Type B pancreatic cell (in vitro differentiated cells): ENCODE measurements at regions not wholly inside any gene's neighbourhood (a gene's known extent, or its start where the extent isn't known, plus 50 kb on each side); places are given as distances from the start of the nearest gene placed in this dataset.

ENCODE experiments used
- DNase-seq: peaks from one replicate; pipeline ENCODE4 v3.0.0; 2021; ENCODE audit warnings: mixed read lengths; ENCODE audit not compliant: unreplicated experiment; ENCODE audit errors: extremely low spot score
- H3K27ac Mint-ChIP-seq: 2 replicates; pipeline ENCODE4 v1.8.0; 2021; ENCODE audit warnings: mild to moderate bottlenecking, mixed read lengths
- H3K27me3 Mint-ChIP-seq: 2 replicates; pipeline ENCODE4 v1.8.0; 2021; ENCODE audit warnings: mixed read lengths
- H3K36me3 Mint-ChIP-seq: 2 replicates; pipeline ENCODE4 v1.8.0; 2021; ENCODE audit warnings: mixed read lengths
- H3K4me1 Mint-ChIP-seq: one replicate; pipeline ENCODE4 v1.8.0; 2021; ENCODE audit warnings: mixed read lengths; ENCODE audit not compliant: unreplicated experiment
- H3K4me3 Mint-ChIP-seq: 2 replicates; pipeline ENCODE4 v1.8.0; 2021; ENCODE audit warnings: mild to moderate bottlenecking, mixed read lengths
- H3K9me3 Mint-ChIP-seq: 2 replicates; pipeline ENCODE4 v1.8.0; 2021; ENCODE audit warnings: mixed read lengths
- TF ChIP-seq, protein P1 (sequence below): fragments of 200-600 bp; sonication (generic); conservative IDR thresholded peaks from 2 replicates; pipeline ENCODE4 v1.5.0; 2021; ENCODE audit warnings: antibody characterized with exemption, mild to moderate bottlenecking

DNA sequence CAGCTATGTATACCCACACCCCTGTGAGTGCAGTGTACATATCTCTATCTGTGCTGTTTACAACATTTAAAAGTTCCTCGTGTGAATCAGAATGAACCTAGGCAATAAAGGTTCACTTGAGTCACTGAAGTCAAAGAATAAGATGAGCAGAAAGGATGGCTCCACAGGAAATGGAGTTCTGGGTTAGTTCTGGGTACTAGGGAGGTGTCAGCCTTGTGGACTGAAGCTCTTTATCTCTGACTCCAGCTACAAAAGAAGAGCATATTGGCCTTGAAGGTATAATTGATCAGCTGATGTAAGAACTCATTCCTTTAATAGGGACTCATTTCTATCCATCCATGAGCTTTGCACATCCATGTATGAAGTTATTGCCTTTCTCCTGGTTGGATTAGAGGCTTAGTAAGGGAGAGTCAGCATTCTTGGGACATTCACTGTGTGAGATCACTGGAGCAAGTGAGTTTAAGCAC lies 73.9 kb upstream of the BACH2 start:
- no peak overlapping the region for H3K27ac Mint-ChIP-seq
- DNase-seq, result no peak

GRCh38 chr6:90369651-90370050 lies 73.0 kb upstream of the BACH2 start:
- TF ChIP-seq, protein P1, sequence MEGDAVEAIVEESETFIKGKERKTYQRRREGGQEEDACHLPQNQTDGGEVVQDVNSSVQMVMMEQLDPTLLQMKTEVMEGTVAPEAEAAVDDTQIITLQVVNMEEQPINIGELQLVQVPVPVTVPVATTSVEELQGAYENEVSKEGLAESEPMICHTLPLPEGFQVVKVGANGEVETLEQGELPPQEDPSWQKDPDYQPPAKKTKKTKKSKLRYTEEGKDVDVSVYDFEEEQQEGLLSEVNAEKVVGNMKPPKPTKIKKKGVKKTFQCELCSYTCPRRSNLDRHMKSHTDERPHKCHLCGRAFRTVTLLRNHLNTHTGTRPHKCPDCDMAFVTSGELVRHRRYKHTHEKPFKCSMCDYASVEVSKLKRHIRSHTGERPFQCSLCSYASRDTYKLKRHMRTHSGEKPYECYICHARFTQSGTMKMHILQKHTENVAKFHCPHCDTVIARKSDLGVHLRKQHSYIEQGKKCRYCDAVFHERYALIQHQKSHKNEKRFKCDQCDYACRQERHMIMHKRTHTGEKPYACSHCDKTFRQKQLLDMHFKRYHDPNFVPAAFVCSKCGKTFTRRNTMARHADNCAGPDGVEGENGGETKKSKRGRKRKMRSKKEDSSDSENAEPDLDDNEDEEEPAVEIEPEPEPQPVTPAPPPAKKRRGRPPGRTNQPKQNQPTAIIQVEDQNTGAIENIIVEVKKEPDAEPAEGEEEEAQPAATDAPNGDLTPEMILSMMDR, result no peak
- H3K36me3 Mint-ChIP-seq, result no peaks in the 10 kb centered on the region
- peaks cover 25% of the 10 kb centered on the region for H3K4me1 Mint-ChIP-seq
- peaks cover 5% of the 10 kb centered on the region for H3K9me3 Mint-ChIP-seq
- H3K4me3 Mint-ChIP-seq, result no peak overlapping the region
- peaks cover 3% of the 10 kb centered on the region for H3K27me3 Mint-ChIP-seq
- DNase-seq, result no peak
- H3K27ac Mint-ChIP-seq, result peak overlapping the region; percentile 71

More for the DNA sequence above, 73.9 kb upstream of the BACH2 start:
- TF ChIP-seq, protein P1, result no peak
- Mint-ChIP-seq H3K4me1 (peaks cover 19% of the 10 kb centered on the region), H3K36me3 (no peaks in the 10 kb centered on the region), H3K27me3 (no peaks in the 10 kb centered on the region), H3K4me3 (no peak overlapping the region), H3K9me3 (peaks cover 5% of the 10 kb centered on the region)

DNA sequence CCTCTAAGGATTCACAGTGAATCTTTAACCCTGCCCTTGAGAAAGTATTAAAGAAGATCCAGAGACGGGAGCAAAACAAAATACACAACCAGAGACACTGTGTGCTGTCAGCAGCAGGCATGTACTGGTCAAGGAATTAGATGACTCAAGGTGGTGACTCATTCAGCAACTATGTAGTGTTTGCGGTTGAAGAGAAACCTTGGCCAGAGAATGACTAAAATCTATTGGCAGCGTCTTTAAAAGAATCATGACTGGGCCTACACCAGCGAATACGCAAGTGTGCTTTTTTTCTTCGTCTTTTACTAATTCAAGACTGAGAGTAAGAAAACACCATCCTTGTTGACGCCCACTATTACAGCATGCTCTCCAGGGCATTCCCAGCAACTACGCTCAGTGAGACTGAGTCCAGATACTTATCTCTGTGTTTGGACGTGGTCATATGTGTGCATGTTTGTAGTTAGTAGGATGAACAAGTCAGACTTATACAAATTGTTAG lies 72.4 kb upstream of the BACH2 start:
- no peaks in the 10 kb centered on the region for H3K36me3 Mint-ChIP-seq
- H3K4me3 Mint-ChIP-seq, result peak overlapping the region; percentile 0
- H3K4me1 Mint-ChIP-seq, result peaks cover 31% of the 10 kb centered on the region
- peak overlapping the region; percentile 71 for H3K27ac Mint-ChIP-seq
- no peak for DNase-seq
- peaks cover 3% of the 10 kb centered on the region for H3K27me3 Mint-ChIP-seq
- H3K9me3 Mint-ChIP-seq, result peaks cover 5% of the 10 kb centered on the region
- TF ChIP-seq, protein P1, result no peak

DNA sequence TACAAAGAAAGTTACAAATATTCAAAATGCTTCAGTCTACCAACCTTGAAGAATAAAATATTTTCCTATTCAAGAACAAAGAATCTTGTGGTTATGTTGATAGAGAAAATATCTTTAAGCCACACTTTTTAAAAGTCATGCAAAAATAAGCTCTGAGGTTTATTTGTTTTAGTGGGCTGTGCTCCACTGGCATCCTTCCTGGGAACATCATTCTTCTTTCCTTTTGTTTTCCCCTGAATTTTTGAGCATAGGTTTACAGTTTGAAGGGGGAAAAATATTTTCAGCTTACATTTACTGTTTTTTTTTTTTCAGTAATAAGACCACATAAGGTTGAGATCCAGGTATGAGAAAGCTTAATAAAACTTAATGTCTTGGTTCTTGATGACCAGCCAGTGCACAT lies 72.0 kb upstream of the BACH2 start:
- H3K27ac Mint-ChIP-seq, result peak overlapping the region; percentile 71
- TF ChIP-seq, protein P1, result no peak
- no peak overlapping the region for H3K4me3 Mint-ChIP-seq
- DNase-seq, result no peak
- H3K9me3 Mint-ChIP-seq, result peaks cover 5% of the 10 kb centered on the region
- H3K36me3 Mint-ChIP-seq, result no peaks in the 10 kb centered on the region
- peaks cover 35% of the 10 kb centered on the region for H3K4me1 Mint-ChIP-seq
- peaks cover 3% of the 10 kb centered on the region for H3K27me3 Mint-ChIP-seq

GRCh38 chr6:90368001-90368400 lies 71.4 kb upstream of the BACH2 start:
- Mint-ChIP-seq H3K4me1 (peaks cover 37% of the 10 kb centered on the region), H3K4me3 (no peak overlapping the region), H3K36me3 (no peaks in the 10 kb centered on the region), H3K27ac (no peak overlapping the region), H3K27me3 (peaks cover 3% of the 10 kb centered on the region), H3K9me3 (peaks cover 5% of the 10 kb centered on the region)
- TF ChIP-seq, protein P1, result no peak
- no peak for DNase-seq
